ENCODE measurements at regions not wholly inside any gene's neighbourhood (a gene's known extent, or its start where the extent isn't known, plus 50 kb on each side); places are given as distances from the start of the nearest gene placed in this dataset.

DNA sequence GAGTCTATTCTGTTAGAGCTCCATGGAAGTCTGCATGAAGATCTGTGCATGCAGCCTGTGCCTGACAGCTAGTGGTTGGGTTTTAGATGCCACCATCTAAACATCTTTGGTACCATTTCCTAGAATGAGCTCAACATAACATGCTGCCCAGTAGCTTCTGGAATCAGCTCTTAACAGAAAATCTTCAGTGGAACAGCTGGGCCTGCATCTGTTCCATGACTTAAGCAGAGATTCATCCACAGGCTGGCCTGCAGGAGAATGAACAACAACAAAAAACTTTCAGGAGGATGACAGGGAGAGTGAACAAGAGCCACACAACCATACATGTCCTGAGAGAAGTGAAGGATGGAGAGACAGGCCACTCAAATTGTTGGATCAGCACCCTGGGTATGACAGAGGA, 316.6 kb downstream of the RDH14 start:
- DNase-seq: no peak

DNA sequence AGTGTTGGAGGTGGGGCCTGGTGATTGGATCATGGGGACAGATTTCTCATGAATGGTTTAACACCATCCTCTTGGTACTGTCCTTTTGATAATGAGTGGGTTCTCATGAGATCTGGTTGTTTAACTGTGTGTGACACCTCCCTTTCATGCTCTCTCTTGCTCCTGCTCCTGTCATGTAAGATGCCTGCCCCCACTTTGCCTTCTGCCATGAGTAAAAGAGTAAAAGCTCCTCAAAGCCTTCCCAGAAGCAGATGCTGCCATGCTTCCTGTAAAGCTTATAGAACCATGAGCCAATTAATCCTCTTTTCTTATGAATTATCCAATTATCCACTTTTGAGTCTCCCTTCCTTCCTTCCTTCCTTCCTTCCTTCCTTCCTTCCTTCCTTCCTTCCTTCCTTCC, 317.7 kb downstream of the RDH14 start:
- DNase-seq: no peak

DNA sequence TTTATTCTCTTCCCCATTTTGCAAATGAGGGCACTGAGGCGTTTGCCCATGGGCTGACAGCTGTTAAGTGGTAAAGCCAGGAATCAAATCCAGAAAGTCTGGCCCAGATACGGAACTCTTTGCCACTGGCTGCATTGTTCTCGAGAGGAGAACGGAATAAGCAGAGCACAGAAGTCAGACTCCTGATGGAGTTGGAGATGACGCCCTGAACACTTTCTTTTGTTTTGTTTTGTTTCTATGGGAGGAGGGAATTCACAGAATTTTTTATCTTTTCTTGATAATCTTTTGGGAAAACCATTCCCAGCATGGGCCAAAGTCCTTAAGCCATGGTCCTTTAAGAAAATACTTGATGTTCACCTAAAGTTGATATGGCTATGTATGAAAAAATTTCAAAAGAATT, 322.2 kb downstream of the RDH14 start:
- DNase-seq: no peak

DNA sequence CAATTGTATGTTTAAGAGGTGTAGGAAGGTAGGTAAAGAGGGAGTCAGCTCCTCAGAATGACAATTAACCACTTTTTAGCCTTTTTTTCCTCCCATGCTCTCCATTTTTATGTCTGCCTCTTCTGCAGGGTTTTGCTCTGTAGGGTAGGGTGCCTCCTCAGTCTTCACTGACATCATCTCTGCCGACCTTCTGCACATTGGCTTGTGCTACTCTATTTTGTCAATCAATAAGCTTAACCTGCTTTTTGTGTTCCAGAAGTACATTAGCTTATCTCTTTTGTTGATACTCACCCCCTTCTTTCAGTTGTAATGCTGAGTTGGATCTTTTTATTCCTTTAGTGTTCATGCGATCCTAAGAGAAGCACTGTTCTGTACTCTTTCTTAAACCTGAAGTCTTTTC, 323.2 kb downstream of the RDH14 start:
- DNase-seq: no peak

DNA sequence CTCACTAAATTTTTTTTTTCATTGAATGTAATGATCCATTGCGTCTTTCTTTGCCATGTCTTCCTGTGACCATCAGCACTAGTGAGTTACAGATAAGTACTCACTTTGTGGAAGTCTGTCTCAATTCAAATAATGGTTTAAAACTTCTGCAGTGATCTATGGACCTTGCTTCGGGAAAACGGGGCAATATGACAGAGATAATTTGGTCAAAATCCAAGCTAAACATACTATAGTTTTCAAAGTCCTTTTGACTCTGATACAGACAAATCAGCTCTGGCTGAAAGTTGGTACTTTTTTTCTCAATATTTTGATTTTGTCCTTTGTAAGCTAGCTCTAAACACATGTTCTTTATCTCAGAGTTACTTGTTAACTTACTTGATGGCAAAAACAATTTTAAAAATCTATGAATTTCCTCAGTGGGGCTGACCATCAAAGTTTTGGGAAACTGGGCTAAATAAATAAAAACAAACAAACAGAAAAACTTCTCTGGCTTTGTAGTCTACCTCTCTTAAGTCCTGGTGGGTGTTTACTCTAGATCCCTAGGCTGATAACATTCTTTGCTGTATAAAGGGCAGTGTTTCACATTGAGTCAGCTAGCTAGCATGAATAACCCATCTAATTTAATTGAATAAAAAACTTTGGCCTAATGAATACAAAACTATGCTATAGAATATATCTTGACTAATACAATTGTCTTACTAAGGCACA, 327.6 kb downstream of the RDH14 start:
- no peak for DNase-seq

DNA sequence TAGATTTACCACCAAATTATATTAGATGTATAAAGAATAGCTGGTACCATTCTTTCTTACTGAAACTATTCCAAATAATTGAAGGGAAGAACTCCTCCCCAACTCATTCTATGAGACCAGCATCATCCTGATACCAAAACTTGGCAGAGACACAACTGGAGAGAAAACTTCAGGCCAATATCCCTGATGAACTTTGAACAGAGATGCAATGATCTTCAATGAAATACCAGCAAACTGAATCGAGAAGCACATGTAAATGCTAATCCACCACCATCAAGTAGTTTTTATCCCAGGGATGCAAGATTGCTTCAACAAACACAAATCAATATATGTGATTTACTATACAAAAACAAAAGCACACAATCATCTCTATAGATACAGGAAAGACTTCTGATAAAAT, 329.8 kb downstream of the RDH14 start:
- DNase-seq: no peak

DNA sequence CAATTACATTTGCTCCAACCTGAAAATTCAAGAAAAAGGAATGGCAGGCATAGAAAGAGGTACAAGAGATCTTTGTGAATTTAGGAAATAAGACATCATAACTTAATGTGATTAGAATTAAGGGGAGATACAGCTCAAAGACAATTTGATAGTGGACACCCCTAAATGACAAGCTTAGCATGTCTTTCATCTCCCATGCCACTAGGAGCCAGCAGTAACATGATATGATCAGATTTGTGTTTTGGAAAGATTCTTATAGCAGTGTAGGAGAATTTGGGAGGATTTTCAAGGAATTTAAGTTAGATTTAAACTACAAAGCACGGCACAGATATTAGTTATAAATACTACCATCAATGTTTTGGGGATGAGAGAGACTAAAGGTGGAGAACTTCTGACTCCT, 340.8 kb downstream of the RDH14 start:
- DNase-seq: no peak

DNA sequence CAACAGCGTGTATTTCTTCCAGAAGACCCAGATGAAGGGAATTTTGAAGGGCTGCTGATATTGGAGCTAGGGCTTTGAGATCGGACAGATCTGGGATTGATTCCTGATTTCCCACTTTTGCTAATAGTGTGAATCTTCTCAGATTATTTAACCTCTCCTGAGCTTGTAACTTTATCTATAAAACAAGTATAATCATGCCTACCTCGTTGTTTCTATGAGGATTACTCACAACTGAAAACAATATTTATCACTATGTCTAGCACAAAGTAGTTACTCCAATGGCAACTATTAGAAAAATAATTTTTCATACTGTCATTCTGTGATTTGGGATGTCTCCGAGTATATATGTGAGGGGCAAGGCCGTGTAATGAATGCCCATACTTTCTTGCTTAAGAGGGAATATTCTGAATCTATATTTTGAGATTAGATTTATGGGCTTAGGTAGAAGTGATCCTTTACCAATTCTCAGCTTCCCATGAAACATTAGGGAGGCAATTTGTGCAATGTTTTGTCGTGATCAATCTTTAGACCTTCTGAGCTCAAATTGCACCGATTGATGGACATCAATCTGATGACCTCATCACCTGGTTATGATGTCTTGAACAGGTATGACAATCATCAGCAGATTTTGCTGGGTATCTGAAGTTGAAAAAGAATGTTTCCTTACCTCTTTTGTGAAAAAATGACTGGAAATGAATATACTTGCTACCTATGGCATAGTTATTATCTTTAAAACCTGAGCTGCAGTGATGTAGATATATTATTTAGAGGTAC, 339.9 kb downstream of the KCNS3 start:
- no peak for DNase-seq

DNA sequence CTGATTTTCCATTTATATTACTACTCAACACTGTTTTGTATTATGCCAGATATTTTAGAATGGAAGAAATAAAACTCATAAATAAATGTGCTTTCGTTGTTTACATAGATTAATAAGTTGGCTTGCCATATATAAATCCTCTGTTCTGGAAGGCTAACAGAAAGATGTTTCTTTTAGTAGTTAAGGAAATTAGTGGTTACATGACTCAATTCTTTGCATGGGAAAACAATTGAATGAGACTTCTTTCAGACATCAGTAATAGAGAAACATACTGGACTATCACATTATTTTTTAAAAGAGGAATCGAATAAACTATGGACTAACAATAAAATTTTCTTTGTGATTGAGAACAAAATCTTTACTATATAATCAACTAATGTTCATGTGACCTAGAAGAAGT, 336.5 kb downstream of the KCNS3 start:
- no peak for DNase-seq

DNA sequence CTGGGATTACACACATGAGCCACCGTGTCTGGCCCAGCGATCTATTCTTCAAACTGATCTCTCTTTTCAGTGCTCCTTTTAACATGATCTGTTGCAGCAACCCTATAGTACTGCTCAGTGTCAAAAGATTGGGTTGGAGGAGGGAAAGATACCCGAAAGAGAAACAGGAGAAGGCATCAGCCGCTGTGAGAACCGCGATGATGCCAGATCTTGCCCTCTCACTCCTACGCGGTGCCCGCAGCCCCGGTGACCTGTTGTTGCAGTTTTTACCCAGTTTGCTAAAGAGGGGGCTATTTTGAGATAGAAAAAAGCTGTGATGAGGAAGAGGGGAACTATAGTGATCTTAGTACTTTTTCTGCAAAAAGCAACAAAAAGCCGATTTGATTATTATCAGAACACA, 335.5 kb downstream of the KCNS3 start:
- no peak for DNase-seq

DNA sequence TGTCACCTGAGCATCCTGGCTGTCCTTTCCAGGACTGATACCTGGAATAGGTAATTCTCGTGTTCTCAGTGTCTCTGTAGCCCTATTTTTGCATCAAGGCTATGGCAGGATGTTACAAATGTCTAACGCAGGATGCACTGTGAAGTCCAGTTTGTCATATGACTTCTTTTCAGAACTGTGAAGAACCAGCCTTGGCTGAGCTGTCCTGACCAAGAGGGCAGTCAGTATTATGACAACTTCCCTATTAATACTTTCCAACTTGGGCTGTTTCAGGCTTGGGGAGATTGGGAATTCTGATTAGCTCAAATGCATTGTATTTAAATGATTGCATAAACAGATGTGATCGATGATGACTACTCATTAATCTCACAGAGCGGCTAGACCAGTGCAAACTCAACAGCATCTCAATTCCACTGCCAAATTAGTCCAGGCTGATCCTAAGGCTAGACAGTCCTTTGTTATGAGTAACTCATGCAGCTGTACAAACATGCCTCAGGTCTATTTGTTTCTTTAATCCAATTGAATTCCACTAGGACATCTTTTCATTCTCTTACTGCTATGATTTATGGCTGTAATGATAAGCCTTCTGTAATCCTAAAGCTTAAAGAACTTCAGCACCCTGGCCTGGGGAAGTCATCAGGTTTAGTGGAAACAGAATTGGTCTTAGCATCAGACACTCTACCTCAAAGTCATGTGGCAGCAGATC, 331.6 kb downstream of the KCNS3 start:
- DNase-seq: no peak

DNA sequence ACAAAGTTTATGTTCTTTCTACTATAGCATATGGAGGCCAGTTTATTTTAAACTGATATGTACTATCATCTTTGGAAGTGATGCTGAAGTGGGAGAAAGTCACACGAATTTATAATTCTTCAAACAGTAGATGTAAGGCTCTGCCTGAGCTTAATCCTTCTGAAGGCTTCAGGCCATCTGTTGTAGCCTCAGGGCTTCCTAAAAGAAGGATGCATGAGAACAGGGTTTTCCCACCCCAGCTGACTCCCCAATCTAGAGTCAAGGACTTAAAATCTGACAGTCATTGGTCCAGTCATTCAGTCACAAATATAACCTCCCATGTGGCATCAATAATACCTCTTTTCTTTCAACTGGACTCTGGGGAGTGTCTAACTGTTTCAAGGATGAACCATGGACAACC, 330.5 kb downstream of the KCNS3 start:
- no peak for DNase-seq

DNA sequence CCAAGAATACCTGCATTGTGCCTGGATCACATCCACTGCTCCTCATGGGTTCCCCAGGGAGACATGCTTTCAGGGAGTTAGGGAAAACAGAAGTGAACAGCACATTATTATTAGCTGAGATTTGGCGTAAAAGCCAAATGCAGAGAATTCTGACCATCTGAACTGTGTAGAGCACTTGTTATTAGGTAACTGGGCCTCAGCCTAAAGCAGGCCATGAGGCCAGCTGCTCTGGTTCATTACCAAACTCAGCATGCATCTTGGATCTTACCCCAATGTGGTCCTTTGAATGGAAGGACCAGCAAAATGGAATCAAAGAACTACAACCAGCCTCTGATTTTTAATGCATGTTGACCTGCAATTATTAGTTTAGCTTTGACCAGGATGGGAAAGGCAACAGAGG, 322.3 kb downstream of the KCNS3 start:
- DNase-seq: no peak

DNA sequence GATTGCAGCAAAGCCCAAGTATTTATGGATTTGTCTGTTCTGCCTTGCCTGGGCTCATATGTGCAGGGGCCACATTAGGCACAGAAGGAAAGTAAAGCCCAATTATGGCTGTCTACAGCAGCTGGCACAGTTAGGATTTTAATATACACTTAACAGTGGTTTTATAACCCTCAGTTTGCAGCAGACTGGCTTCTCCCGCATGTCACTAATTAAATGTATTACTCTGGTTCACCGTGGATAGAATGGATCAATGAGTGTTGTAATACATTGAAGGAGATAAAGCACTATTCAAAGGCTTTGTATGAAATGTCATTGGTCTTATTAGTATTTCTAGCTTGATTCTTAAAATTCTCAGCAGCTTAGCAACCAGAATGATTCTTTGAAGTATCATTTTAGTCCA, 320.2 kb downstream of the KCNS3 start:
- DNase-seq: no peak

DNA sequence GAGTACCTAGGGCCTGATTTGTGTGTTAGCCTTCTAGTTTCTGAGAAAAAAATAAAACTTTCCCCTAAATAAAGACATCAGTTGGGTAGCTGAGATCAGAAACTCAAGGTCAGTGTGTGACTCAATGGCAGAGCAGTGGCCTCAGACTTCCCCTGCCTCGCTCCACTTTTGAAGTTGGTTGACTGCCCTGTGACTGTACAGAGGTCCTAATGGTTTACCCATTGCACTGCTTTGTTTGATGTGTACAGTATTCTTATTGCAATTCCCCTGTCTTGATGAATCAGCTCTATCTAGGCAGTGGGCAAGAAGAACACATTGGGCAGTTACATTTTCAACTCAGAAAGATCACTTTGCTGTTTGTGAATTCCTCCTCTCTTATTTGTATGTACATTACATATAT, 315.7 kb downstream of the KCNS3 start:
- DNase-seq: no peak

DNA sequence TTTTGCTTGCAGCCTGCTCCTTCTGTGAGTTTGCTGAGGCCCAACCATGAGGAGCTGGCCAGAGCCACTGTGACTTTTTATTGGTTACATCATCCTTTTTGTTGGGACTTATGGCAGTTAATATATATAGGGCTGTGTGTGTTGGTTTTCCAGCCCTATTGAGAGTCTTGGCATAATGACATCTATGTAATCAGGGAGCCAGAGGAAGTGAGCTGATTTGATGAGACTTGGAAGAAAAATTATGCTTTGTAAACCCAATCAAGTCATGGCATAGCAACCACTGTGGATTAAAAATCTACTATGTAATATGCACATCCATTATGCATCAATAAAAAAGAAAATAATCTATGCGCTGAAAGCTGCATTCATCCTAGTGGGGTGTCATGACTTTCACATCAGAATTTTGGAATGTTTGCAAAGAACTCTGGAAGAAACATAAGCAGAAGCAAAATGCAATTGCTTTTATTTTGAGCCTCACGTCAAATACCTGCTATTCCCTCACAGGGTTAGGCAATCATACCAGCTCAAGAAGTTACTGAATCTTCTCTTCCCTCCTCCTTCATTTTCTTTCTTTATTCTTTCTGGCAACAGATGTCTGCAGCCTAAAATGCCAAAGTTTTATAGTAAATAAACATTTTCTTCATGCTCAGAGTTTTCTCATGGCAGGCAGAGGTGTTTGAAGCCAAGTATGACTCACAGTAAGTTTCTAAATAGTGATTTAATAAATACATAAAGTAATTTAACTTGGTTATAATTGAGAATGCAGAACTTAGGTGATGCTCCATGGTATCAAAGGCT, 308.5 kb downstream of the KCNS3 start:
- DNase-seq: no peak

DNA sequence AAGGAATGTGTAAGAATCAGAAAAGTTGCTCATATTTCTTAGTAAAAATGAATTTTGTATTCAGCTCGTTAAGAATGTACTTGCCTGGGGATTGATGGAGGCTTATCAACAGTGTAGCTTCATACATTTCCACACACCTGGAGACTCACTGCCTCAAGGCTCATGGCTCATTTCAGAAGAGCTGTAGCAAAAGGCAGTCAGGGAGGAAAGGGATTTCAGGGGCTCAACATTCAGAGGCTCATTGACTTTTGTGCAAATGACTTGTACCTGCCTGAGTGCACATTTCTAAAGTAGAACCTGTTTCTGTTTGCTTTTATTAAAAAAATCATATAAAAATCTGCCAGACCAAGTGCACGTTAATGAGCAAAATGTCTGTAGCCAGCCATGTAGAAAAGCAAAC, 304.4 kb downstream of the KCNS3 start:
- DNase-seq: no peak

DNA sequence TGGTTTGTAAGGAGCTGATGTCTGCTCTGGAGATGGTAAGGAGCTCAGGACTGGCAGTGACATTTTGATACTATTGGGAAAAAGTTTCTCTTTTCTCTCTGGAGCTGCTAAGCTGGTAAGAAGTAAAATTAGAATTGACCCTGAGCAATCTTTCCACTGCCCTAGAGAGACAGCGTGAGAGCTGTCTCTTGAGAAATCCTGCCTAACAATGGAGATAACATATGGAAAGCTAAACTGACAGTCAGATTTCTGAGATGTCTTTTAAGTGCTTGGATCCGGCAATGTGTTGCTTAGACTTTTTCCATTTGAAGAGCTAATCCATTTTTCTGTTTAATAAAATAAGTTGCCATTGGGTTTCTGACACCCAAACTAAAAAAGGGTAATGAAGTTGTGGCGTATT, 302.4 kb downstream of the KCNS3 start:
- no peak for DNase-seq

DNA sequence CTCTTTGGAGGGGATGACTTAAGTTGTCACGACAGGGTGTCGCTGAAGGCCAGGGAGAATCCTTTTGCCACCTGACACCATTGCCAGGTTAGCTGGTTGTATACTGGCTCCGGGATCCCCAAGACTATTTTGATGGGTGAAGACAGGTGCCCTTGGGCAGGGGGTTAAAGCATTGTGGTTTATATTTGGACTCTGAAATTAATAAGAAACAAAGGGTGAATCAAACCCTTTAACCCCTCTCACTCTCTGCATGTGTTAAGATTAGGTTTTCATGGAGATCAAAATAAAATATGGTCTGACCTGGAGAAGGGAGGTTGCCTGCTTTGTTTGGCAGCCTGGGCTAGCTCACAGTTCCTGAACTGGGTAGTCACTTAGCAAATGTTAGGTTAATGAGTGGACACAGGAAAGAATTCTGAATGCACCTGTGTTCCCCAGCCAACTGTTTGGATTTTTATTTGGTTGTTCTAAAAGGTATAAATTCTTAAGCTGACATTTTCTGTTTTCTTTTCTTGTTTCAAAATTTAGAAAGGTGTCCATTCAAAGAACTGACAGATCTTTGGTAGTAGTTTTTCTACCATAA, 301.7 kb downstream of the KCNS3 start:
- DNase-seq: no peak

DNA sequence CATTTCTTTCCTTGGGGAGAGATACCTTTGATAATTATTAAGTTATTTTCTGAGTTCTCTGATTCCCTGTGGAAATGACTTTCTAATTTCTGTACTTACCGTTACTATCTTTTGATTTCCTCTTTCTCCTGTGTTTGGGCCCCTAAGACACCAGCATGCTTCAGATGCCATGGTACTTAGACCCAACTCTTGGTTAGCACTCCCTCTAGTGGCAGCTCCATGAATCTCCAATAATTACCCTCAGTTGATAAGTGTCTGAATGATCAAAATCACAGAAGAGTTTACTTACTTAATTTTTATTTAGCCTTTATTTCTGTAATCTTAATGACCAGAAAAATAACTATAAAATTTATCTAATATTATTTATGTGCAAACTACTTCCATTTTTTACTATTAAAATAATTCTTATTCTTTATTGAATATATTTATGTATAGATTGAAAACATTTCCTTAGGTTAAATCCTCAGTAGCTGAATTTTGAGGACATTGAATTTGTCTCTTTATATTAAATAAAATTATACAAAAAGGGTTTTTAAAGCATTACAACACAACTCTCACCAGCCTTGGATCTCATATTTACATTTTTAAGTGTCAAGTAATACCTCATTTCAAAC, 300.4 kb downstream of the KCNS3 start:
- DNase-seq: no peak

DNA sequence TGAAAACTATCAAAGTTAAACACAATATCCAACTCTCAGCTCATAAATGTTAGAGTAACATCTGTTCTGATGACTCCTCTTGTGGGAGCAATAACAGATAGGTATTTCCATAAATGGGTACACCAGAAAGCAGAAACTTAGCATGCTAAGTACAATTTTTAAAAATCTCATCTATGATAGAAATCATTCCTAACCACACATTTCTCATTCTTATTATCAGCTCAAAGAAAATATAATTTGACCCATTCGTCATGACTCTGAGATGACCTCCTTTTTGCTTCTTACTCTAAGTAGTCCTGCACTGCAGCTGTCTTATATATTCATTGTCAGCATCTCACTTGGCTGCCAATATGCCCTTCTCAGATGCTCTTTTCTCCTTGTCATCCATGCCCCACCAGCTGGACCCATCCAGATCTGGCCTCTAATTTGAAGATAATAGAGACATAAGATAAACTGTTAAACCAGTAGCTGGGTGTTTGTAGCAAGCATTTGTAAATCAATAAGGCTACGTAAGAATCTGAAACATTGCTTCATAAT, 298.3 kb downstream of the KCNS3 start:
- DNase-seq: no peak

DNA sequence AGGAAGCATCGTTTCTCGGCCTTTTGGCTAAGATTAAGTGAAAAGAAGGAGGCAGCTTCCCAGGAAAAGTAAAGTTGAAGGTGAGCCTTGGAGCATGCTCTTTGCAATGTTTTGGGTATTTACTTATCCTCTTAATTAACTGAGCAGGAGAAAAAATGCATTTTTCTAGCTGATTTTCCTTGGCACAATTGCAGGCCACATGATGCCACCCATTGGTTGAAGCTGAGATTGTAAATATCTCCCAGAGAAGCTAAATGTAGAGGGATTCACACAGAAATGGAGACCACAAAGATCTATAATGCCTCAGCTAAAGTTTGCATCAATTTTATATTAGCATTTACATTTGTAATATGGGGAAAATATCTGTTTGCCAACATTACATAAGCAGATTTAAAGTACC, 294.1 kb downstream of the KCNS3 start:
- DNase-seq: no peak
